WTC11 (cell line): ENCODE measurements at regions not wholly inside any gene's neighbourhood (a gene's known extent, or its start where the extent isn't known, plus 50 kb on each side); places are given as distances from the start of the nearest gene placed in this dataset.

Source experiments
- JUN ChIP-seq: sonication (generic); formaldehyde crosslinking; IDR thresholded peaks from 2 replicates; pipeline ENCODE4 v1.8.0; 2023; ENCODE audit warnings: mild to moderate bottlenecking, missing genetic modification reagents
- MXD4 ChIP-seq: fragments of 250-450 bp; sonication (Bioruptor Pico); IDR thresholded peaks from 2 replicates; pipeline ENCODE4 v1.8.0; 2021; ENCODE audit warnings: mild to moderate bottlenecking, moderate library complexity, borderline replicate concordance
- TF ChIP-seq, protein P1 (sequence below): fragments of 200-600 bp; IDR thresholded peaks from 2 replicates; pipeline ENCODE4 v1.8.0; 2022; ENCODE audit warnings: antibody characterized with exemption
- TF ChIP-seq, protein P2 (sequence below): sonication (generic); formaldehyde crosslinking; IDR thresholded peaks from 2 replicates; pipeline ENCODE4 v1.8.1; 2023; ENCODE audit warnings: mild to moderate bottlenecking, missing genetic modification reagents
- TF ChIP-seq, protein P3 (sequence below): sonication (generic); formaldehyde crosslinking; IDR thresholded peaks from 2 replicates; pipeline ENCODE4 v1.8.1; 2023; ENCODE audit warnings: mild to moderate bottlenecking, moderate library complexity, missing genetic modification reagents
- TF ChIP-seq, protein P4 (sequence below): sonication (generic); formaldehyde crosslinking; IDR thresholded peaks from 2 replicates; pipeline ENCODE4 v1.8.1; 2022; ENCODE audit warnings: low read depth, mild to moderate bottlenecking, moderate library complexity, missing genetic modification reagents, borderline replicate concordance

DNA sequence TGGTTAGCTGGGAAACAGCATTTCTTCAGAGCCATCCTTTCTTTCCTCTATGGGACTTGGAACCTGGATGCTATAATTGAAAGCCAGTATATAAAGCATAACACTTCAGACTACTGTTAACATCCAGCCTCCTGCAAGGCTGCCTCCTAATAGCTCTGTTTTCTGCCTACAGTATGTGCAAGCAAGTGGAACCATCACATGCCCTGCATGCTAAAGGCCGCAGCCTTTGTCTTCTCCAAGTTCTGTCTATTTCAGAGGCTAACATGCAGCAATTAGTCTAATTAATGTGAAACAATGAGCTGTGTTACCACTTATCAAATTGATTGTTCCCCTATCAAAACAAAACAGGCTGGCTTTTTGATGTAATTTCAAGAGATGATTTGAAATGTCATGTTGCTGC lies 82.7 kb upstream of the ESRRG start:
- TF ChIP-seq, protein P1, sequence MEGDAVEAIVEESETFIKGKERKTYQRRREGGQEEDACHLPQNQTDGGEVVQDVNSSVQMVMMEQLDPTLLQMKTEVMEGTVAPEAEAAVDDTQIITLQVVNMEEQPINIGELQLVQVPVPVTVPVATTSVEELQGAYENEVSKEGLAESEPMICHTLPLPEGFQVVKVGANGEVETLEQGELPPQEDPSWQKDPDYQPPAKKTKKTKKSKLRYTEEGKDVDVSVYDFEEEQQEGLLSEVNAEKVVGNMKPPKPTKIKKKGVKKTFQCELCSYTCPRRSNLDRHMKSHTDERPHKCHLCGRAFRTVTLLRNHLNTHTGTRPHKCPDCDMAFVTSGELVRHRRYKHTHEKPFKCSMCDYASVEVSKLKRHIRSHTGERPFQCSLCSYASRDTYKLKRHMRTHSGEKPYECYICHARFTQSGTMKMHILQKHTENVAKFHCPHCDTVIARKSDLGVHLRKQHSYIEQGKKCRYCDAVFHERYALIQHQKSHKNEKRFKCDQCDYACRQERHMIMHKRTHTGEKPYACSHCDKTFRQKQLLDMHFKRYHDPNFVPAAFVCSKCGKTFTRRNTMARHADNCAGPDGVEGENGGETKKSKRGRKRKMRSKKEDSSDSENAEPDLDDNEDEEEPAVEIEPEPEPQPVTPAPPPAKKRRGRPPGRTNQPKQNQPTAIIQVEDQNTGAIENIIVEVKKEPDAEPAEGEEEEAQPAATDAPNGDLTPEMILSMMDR, result no peak
- TF ChIP-seq, protein P2, sequence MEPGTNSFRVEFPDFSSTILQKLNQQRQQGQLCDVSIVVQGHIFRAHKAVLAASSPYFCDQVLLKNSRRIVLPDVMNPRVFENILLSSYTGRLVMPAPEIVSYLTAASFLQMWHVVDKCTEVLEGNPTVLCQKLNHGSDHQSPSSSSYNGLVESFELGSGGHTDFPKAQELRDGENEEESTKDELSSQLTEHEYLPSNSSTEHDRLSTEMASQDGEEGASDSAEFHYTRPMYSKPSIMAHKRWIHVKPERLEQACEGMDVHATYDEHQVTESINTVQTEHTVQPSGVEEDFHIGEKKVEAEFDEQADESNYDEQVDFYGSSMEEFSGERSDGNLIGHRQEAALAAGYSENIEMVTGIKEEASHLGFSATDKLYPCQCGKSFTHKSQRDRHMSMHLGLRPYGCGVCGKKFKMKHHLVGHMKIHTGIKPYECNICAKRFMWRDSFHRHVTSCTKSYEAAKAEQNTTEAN (CRISPR knock-in tag), result no peak
- no peak for TF ChIP-seq JUN
- no peak for TF ChIP-seq MXD4 (CRISPR knock-in tag)
- TF ChIP-seq, protein P3, sequence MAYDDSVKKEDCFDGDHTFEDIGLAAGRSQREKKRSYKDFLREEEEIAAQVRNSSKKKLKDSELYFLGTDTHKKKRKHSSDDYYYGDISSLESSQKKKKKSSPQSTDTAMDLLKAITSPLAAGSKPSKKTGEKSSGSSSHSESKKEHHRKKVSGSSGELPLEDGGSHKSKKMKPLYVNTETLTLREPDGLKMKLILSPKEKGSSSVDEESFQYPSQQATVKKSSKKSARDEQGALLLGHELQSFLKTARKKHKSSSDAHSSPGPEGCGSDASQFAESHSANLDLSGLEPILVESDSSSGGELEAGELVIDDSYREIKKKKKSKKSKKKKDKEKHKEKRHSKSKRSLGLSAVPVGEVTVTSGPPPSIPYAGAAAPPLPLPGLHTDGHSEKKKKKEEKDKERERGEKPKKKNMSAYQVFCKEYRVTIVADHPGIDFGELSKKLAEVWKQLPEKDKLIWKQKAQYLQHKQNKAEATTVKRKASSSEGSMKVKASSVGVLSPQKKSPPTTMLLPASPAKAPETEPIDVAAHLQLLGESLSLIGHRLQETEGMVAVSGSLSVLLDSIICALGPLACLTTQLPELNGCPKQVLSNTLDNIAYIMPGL, result no peak
- TF ChIP-seq, protein P4, sequence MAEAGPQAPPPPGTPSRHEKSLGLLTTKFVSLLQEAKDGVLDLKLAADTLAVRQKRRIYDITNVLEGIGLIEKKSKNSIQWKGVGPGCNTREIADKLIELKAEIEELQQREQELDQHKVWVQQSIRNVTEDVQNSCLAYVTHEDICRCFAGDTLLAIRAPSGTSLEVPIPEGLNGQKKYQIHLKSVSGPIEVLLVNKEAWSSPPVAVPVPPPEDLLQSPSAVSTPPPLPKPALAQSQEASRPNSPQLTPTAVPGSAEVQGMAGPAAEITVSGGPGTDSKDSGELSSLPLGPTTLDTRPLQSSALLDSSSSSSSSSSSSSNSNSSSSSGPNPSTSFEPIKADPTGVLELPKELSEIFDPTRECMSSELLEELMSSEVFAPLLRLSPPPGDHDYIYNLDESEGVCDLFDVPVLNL (CRISPR knock-in tag), result no peak
